ENCODE measurements at regions not wholly inside any gene's neighbourhood (a gene's known extent, or its start where the extent isn't known, plus 50 kb on each side); places are given as distances from the start of the nearest gene placed in this dataset.

DNA sequence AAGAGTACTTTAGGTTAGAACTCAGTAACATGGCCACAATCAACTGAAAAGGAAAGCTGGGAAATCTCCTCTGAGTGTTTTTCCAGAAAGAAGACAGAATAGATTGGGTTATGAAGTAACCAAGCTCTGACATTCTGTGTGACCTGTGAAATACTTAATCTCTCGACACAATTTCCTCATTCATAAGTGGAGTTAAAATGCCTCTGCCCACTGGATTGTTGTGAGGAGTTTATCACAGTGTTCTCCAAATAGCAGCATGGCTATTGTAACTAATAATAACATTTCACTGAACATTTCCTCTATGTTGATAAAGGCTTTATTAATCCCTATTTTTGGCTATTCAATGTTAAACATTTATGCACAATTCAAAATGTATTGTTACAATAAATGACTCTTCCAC, 311.0 kb downstream of the GABRB2 start:
- DNase-seq (ENCODE audit: low read depth, low spot score): no peak
- no peak for TF ChIP-seq CTCF (conservative IDR thresholded peaks at IDR 0.05)
- no peaks in the 10 kb centered on the region for H3K27me3 Mint-ChIP-seq (ENCODE audit: low read depth)
- H3K9me3 Mint-ChIP-seq: no peaks in the 10 kb centered on the region
- H3K36me3 Mint-ChIP-seq (ENCODE audit: low read depth): no peaks in the 10 kb centered on the region
- peaks cover 9% of the 10 kb centered on the region for H3K4me1 Mint-ChIP-seq
- no peak overlapping the region for H3K4me3 Mint-ChIP-seq
- no peak overlapping the region for H3K27ac Mint-ChIP-seq (ENCODE audit: unreplicated experiment)

GRCh38 chr5:161233553-161233952, 313.0 kb downstream of the GABRB2 start:
- TF ChIP-seq CTCF (conservative IDR thresholded peaks at IDR 0.05): no peak
- Mint-ChIP-seq H3K9me3 (no peaks in the 10 kb centered on the region), H3K4me1 (peaks cover 13% of the 10 kb centered on the region), H3K27me3 (ENCODE audit: low read depth) (no peaks in the 10 kb centered on the region), H3K4me3 (no peak overlapping the region), H3K36me3 (ENCODE audit: low read depth) (no peaks in the 10 kb centered on the region), H3K27ac (ENCODE audit: unreplicated experiment) (no peak overlapping the region)
- no peak for DNase-seq (ENCODE audit: low read depth, low spot score)

DNA sequence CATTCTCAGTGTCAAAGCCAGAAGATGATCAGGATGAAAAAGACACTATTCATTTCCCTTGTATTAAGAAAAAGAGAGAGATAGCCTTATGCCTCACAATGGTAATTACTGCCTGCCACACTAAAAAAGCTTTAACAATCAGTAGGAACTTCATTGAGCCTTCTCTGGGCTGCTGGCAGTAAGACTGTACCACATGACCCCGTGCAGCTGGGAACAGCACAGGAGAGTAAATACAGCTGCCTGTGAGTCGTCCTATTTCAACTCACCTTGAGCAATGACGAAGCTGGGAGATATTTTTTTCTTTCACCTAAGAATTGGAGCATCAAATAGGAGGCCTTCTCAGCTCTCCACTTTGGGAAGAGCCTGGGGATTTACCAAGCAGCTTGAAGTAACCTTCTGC, 316.3 kb downstream of the GABRB2 start:
- Mint-ChIP-seq H3K27ac (ENCODE audit: unreplicated experiment) (no peak overlapping the region), H3K4me1 (peaks cover 5% of the 10 kb centered on the region), H3K27me3 (ENCODE audit: low read depth) (no peaks in the 10 kb centered on the region), H3K9me3 (peaks cover 4% of the 10 kb centered on the region), H3K36me3 (ENCODE audit: low read depth) (no peaks in the 10 kb centered on the region), H3K4me3 (no peak overlapping the region)
- TF ChIP-seq CTCF (conservative IDR thresholded peaks at IDR 0.05): no peak
- DNase-seq (ENCODE audit: low read depth, low spot score): no peak

DNA sequence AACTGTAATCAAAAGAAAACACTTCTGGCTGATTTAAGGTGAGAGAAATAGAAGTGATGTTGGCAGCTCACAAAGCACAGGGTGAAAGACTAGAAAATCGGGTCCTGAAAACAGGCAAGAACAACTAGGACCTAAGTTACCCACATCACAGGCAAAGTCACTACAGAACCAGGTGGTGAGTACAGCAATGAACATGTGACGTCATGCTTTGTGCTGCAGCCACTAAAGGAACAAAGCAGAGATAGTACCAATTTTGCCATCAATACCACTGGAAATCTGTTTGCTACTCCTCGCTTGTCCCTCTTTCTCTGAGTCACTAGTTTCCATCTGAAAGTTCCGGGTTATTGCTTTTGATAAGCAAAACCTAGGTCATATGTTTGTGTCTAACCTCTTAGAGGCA, 326.7 kb downstream of the GABRB2 start:
- no peaks in the 10 kb centered on the region for H3K4me1 Mint-ChIP-seq
- no peak for DNase-seq (ENCODE audit: low read depth, low spot score)
- no peaks in the 10 kb centered on the region for H3K27me3 Mint-ChIP-seq (ENCODE audit: low read depth)
- peaks cover 19% of the 10 kb centered on the region for H3K9me3 Mint-ChIP-seq
- no peak for TF ChIP-seq CTCF (conservative IDR thresholded peaks at IDR 0.05)
- H3K4me3 Mint-ChIP-seq: no peak overlapping the region
- H3K27ac Mint-ChIP-seq (ENCODE audit: unreplicated experiment): no peak overlapping the region
- peaks cover 3% of the 10 kb centered on the region for H3K36me3 Mint-ChIP-seq (ENCODE audit: low read depth)

GRCh38 chr5:161216877-161217276, 329.6 kb downstream of the GABRB2 start:
- Mint-ChIP-seq H3K27ac (ENCODE audit: unreplicated experiment) (no peak overlapping the region), H3K9me3 (no peaks in the 10 kb centered on the region), H3K36me3 (ENCODE audit: low read depth) (no peaks in the 10 kb centered on the region), H3K4me1 (no peaks in the 10 kb centered on the region), H3K27me3 (ENCODE audit: low read depth) (no peaks in the 10 kb centered on the region), H3K4me3 (no peak overlapping the region)
- DNase-seq (ENCODE audit: low read depth, low spot score): no peak
- TF ChIP-seq CTCF (conservative IDR thresholded peaks at IDR 0.05): no peak
